Left forelimb (tissue), 1 donor: ENCODE measurements at regions not wholly inside any gene's neighbourhood (a gene's known extent, or its start where the extent isn't known, plus 50 kb on each side); places are given as distances from the start of the nearest gene placed in this dataset.
"Not testable (repeated sequence)": the region's sequence is repeated elsewhere in the genome, so short reads cannot be mapped to it uniquely, and the experiment has no call there.

Experiments
- DNase-seq: peaks from one replicate; pipeline ENCODE4 v3.0.0-alpha.2; 2018; ENCODE audit warnings: low spot score

GRCh38 chr6:26720663-26721218 is 61.2 kb upstream of the ZNF322 start:
- DNase-seq: not testable (repeated sequence)

GRCh38 chr6:26730019-26730766 is 70.6 kb upstream of the ZNF322 start:
- not testable (repeated sequence) for DNase-seq

- DNase-seq: not testable (repeated sequence)
These were observed 75.4 kb upstream of the ZNF322 start for GRCh38 chr6:26734776-26735472.

- DNase-seq: no peak
These were observed 80.3 kb upstream of the ZNF322 start for GRCh38 chr6:26739811-26740210.

- no peak for DNase-seq
These were observed 83.7 kb upstream of the ZNF322 start for GRCh38 chr6:26743157-26743821.

- DNase-seq: no peak
These were observed 84.6 kb upstream of the ZNF322 start for GRCh38 chr6:26743941-26744699.

GRCh38 chr6:26744837-26745282 is 85.3 kb upstream of the ZNF322 start:
- not testable (repeated sequence) for DNase-seq

- DNase-seq: not testable (repeated sequence)
These were observed 86.4 kb upstream of the ZNF322 start for GRCh38 chr6:26745964-26746363.

GRCh38 chr6:26749126-26749758 is 89.7 kb upstream of the ZNF322 start:
- DNase-seq: not testable (repeated sequence)

GRCh38 chr6:26749759-26750126 is 90.2 kb upstream of the ZNF322 start:
- DNase-seq: not testable (repeated sequence)

GRCh38 chr6:26754212-26754611 is 94.7 kb upstream of the ZNF322 start:
- no peak for DNase-seq

- DNase-seq: not testable (repeated sequence)
These were observed 95.3 kb upstream of the ZNF322 start for GRCh38 chr6:26754801-26755200.

GRCh38 chr6:26756067-26756805 is 96.7 kb upstream of the ZNF322 start:
- not testable (repeated sequence) for DNase-seq

GRCh38 chr6:26766203-26766902 is 106.8 kb upstream of the ZNF322 start:
- DNase-seq: not testable (repeated sequence)

GRCh38 chr6:26770941-26771666 is 111.6 kb upstream of the ZNF322 start:
- DNase-seq: not testable (repeated sequence)

GRCh38 chr6:26773414-26773813 is 113.9 kb upstream of the ZNF322 start:
- not testable (repeated sequence) for DNase-seq

GRCh38 chr6:26780563-26780962 is 121.0 kb upstream of the ZNF322 start:
- not testable (repeated sequence) for DNase-seq

- DNase-seq: not testable (repeated sequence)
These were observed 136.1 kb upstream of the ZNF322 start for GRCh38 chr6:26795474-26796307.
